Mucosa of descending colon (tissue), 3 donors: ENCODE measurements at regions not wholly inside any gene's neighbourhood (a gene's known extent, or its start where the extent isn't known, plus 50 kb on each side); places are given as distances from the start of the nearest gene placed in this dataset.
"Not testable (repeated sequence)": the region's sequence is repeated elsewhere in the genome, so short reads cannot be mapped to it uniquely, and the experiment has no call there.

ENCODE experiments used
- ATAC-seq: fragments of 200-7000 bp; cut with Tn5 transposase; one replicate; pipeline ENCODE4 v1.9.1; 2020; ENCODE audit warnings: mild to moderate bottlenecking, moderate library complexity
- DNase-seq, 3 donors: peaks; one replicate each; pipeline ENCODE4 v3.0.0-alpha.2; 2020
- H3K36me3 ChIP-seq: fragments of 200-600 bp; one replicate; pipeline ENCODE4 v1.8.0; 2021; ENCODE audit warnings: low read depth, mild to moderate bottlenecking
- H3K4me1 ChIP-seq: fragments of 200-600 bp; one replicate; pipeline ENCODE4 v1.8.0; 2021; ENCODE audit warnings: low read depth, mild to moderate bottlenecking
- H3K4me3 ChIP-seq: fragments of 200-600 bp; one replicate; pipeline ENCODE4 v1.8.0; 2021; ENCODE audit warnings: mild to moderate bottlenecking
- H3K9me3 ChIP-seq: fragments of 200-600 bp; one replicate; pipeline ENCODE4 v1.8.0; 2021; ENCODE audit warnings: mild to moderate bottlenecking
- intact Hi-C, 2 donors: fragments of 100-400 bp; cut with DNase I in 1 of 2; cut with micrococcal nuclease in 1 of 2; formaldehyde crosslinking; loops; one replicate each; pipeline versions ENCODE4 v1.11.0 to v1.11.1; 2022; cut with DNase I, micrococcal nuclease
- TF ChIP-seq, protein P1 (sequence below): fragments of 200-600 bp; IDR thresholded peaks from one replicate; pipeline ENCODE4 v1.8.0; 2022; ENCODE audit warnings: antibody characterized with exemption, mild to moderate bottlenecking
- donor health status: DM: no; HTN: no; CAD: no; lungs with moderate emphysema.
- donor health status: DM: no; HTN: no; CAD: no.
- donor health status: DM: no; HTN: yes; CAD: no.

DNA sequence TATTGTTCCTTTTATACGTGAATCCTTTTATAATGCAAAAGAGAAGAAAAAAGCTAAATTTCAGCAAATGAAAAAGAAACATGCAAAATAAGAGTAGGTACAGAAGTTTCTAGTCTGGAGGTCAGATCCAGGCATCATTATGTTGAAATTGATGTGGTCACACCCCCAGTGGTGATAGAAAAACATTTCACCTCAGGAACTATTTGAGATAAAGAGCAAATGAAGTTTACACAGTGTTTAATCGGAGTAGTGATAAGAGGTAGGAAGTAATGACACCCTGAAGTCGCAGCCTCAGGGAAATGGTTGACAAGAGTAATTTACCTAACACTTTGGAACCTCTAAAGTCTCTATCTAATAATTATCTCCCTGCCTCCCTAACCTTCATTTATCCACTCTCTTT is 536.0 kb upstream of the STEAP1 start:
- DNase-seq (no peak), ATAC-seq (no peak)
- Histone ChIP-seq H3K4me1 (no peaks in the 10 kb centered on the region), H3K4me3 (no peak overlapping the region), H3K9me3 (no peaks in the 10 kb centered on the region), H3K36me3 (no peaks in the 10 kb centered on the region)
- intact Hi-C loops = no loop called here
- TF ChIP-seq, protein P1, sequence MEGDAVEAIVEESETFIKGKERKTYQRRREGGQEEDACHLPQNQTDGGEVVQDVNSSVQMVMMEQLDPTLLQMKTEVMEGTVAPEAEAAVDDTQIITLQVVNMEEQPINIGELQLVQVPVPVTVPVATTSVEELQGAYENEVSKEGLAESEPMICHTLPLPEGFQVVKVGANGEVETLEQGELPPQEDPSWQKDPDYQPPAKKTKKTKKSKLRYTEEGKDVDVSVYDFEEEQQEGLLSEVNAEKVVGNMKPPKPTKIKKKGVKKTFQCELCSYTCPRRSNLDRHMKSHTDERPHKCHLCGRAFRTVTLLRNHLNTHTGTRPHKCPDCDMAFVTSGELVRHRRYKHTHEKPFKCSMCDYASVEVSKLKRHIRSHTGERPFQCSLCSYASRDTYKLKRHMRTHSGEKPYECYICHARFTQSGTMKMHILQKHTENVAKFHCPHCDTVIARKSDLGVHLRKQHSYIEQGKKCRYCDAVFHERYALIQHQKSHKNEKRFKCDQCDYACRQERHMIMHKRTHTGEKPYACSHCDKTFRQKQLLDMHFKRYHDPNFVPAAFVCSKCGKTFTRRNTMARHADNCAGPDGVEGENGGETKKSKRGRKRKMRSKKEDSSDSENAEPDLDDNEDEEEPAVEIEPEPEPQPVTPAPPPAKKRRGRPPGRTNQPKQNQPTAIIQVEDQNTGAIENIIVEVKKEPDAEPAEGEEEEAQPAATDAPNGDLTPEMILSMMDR = no peak

DNA sequence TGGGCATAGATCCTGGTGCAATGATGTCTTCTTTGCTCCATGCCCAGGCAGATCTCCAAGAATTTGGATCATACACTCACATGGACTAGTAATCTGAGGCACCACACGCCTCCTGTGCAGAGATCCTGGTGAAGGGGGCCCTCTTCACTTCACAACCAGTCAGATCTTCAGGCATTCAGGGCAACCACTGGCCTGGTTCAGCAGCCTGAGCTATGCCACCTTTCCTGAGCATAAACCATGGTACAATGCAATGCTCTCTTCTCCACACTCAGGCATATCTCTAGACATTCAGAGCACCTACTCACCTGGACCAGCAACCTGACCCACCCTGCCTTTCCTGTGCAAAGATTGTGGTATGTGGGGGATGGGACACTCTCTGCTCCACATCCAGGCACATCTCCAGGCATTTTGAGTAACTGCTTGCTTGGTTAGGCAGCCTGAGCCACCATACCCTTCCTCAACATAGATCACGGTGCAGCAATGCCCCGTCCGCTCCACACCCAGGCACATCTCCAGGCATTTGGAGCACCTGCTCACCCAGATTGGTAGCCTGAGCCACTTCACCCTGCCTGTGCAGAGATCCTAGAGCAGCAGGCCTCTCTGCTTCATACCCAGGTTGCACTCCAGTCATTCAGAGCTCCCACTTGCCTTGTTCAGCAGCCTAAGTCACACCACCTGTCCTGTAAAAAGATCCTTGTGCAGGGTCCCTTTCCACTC is 532.2 kb upstream of the STEAP1 start:
- Histone ChIP-seq H3K4me3 (no peak overlapping the region), H3K9me3 (no peaks in the 10 kb centered on the region), H3K36me3 (no peaks in the 10 kb centered on the region), H3K4me1 (no peaks in the 10 kb centered on the region)
- ATAC-seq (no peak), DNase-seq (no peak)
- TF ChIP-seq, protein P1 = no peak
- intact Hi-C loops = no loop called here

DNA sequence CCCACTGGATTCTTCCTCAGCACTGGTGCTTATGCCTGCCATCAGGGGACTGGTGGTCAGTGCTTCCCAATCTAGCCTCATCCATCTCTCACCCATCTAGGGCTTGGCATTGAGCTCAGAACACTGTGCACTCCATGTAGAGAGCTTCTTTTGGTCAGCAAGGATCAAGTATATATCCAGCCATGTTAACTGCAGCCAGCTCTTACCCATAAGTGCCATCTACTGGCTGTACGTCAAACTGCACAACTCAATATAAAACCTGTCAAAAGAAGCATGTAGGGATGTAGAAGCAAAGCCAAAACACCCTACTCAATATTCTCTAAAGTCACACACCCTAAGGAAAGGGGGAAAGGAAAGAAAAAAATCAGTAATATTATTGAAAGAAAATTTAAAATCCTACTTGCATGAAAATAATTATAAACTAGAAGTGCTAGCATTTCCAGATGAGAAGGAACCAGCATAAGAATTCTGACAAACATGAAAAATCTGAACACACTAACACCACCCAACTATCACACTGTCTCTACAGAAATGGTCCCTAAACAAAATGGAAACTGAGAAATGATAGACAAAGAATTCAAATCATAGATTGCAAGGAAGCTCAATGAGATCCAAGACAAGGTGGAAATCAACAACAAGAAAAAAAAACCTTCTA is 531.1 kb upstream of the STEAP1 start:
- peak; percentile 69 for ATAC-seq
- Histone ChIP-seq H3K4me1 (no peaks in the 10 kb centered on the region), H3K36me3 (no peaks in the 10 kb centered on the region), H3K9me3 (no peaks in the 10 kb centered on the region), H3K4me3 (no peak overlapping the region)
- peak in 1 of 3 donors; percentile 29 for DNase-seq
- TF ChIP-seq, protein P1 = peak; percentile 21
- intact Hi-C loops = no loop called here

DNA sequence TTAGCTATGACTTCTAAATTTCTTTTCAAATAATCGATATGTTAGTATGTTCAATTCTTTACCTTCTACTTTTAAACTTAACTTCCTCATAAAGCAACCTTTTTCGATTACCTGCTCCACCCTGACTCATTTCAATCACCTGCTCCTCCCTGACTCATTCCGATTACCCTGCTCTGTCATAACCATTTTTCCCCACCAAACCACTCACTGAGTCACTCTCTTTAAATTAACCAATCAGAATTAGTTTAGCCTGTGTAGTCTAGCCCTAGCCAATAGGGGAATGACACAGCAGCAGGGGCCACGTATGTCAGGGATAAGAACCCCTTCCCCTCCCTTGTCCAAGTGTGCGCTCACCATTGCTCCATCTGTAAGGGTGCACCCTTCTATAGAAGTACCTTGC is 530.1 kb upstream of the STEAP1 start:
- H3K36me3 ChIP-seq, ATAC-seq, H3K4me1 ChIP-seq, intact Hi-C loops, H3K9me3 ChIP-seq, H3K4me3 ChIP-seq, DNase-seq: not testable (repeated sequence)

DNA sequence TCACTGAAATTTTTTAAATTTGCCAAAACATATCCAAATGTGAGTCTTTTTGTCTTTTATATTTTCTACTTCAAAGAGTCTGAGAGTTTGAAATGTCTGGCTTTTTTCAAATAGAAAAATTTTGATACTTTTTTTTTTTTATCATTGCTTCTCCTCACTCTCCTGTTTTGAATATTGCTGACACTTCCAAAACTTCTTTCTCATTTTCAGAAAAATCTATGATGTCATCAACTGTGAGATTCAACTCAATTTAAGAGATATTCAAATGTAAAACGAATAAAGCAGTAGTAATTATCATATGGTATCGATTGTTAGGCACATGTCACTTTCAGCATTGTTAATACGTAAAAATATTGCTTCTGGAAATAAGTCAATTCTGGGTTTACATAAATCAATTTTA is 505.8 kb upstream of the STEAP1 start:
- TF ChIP-seq, protein P1 = no peak
- Histone ChIP-seq H3K4me1 (no peaks in the 10 kb centered on the region), H3K9me3 (no peaks in the 10 kb centered on the region), H3K36me3 (no peaks in the 10 kb centered on the region), H3K4me3 (no peak overlapping the region)
- no peak for ATAC-seq
- intact Hi-C loops = no loop called here
- DNase-seq = no peak

DNA sequence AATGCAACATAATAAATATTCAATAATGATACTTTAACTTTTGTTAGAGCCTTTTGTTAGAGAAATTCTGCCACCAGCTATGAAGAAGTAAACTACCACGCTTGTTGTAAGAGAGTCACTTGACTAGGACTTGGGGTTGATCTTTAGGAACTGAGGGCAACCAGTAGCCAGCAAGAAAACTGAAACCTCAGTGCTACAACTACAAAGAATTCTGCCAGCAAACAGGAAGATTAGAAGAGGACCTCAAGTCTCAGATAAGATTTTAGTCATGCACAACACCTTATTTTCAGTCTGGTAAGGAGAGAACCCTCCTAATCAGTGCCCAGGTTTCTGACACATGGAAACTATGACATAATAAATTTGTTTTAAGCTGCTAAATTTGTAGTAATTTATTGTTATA is 498.3 kb upstream of the STEAP1 start:
- TF ChIP-seq, protein P1 = no peak
- no peak overlapping the region for H3K4me3 ChIP-seq
- DNase-seq (no peak), ATAC-seq (no peak)
- H3K36me3 ChIP-seq = no peaks in the 10 kb centered on the region
- intact Hi-C loops = no loop called here
- no peaks in the 10 kb centered on the region for H3K9me3 ChIP-seq
- H3K4me1 ChIP-seq = no peaks in the 10 kb centered on the region
